HepG2 (cell line): ENCODE measurements at regions not wholly inside any gene's neighbourhood (a gene's known extent, or its start where the extent isn't known, plus 50 kb on each side); places are given as distances from the start of the nearest gene placed in this dataset.

ENCODE experiments used
- ATAC-seq: fragments of 200-7000 bp; cut with Tn5 transposase; 3 replicates; pipeline ENCODE4 v1.9.1; 2020; ENCODE audit warnings: mild to moderate bottlenecking, moderate library complexity
- BruUV-seq: library from RNA; stranded (reverse); fragments of 400-500 nt; replicated peaks from 2 replicates; lab custom pipeline; 2021; lab: Mats Ljungman, UMichigan
- CTCF ChIA-PET: fragments of 300-600 bp; formaldehyde crosslinking; extraction: SDS; loops from one replicate; lab custom pipeline; 2021; ENCODE audit warnings: low total read pairs, inconsistent platforms, low intra/inter-chr PET ratio; lab: Yijun Ruan, JAX
- POLR2A ChIA-PET: fragments of 350-600 bp; sonication (Branson Sonifier 250); formaldehyde crosslinking; loops from one replicate; lab custom pipeline; 2020; ENCODE audit warnings: antibody characterized with exemption, inconsistent platforms; lab: Yijun Ruan, JAX
- DNase-seq: peaks from one replicate; pipeline ENCODE4 v3.0.0-alpha.2; 2015; ENCODE audit warnings: low spot score
- FAIRE-seq: peaks from 3 replicates; lab custom pipeline; 2011; peaks lifted over from hg19 to GRCh38; lab: Jason Lieb, UNC
- H2AFZ ChIP-seq: one replicate; pipeline ENCODE4 v1.6.1; 2011; ENCODE audit warnings: low read length, inconsistent platforms
- H3K27ac ChIP-seq: fragments of 300-600 bp; 3 replicates; pipeline ENCODE4 v1.8.0; 2011; ENCODE audit warnings: mixed run types, mild to moderate bottlenecking, mixed read lengths, low read length, inconsistent platforms; ENCODE audit not compliant: insufficient read depth; ENCODE audit errors: extremely low read length
- H3K27me3 ChIP-seq, 2 experiments: fragments of 200-600 bp in 1 of 2; 2 replicates in 1 of 2; 3 replicates in 1 of 2; pipeline versions ENCODE4 v1.6.0 to v1.8.0; 2011; ENCODE audit warnings: low read length in 2 of 2, mild to moderate bottlenecking in 2 of 2, moderate library complexity in 2 of 2, inconsistent platforms in 1 of 2; ENCODE audit not compliant: insufficient read depth in 2 of 2, control insufficient read depth in 1 of 2
- H3K36me3 ChIP-seq, 2 experiments: fragments of 200-600 bp in 1 of 2; replicated peaks in 1 of 2; 2 replicates in 1 of 2; 3 replicates in 1 of 2; pipeline versions ENCODE4 v1.5.1 to v1.8.0; 2011; ENCODE audit warnings: low read length in 2 of 2, inconsistent platforms in 1 of 2; ENCODE audit not compliant: insufficient read depth in 2 of 2, control insufficient read depth in 1 of 2
- H3K4me1 ChIP-seq: 2 replicates; pipeline ENCODE4 v1.5.1; 2012; ENCODE audit warnings: low read length, inconsistent platforms; ENCODE audit not compliant: insufficient read depth
- H3K4me2 ChIP-seq: 2 replicates; pipeline ENCODE4 v1.6.0; 2011; ENCODE audit warnings: low read depth, low read length, inconsistent platforms
- H3K4me3 ChIP-seq, 3 experiments: fragments of 200-600 bp in 1 of 3; sonication (generic), shearing (Covaris generic) in 1 of 3; replicated peaks in 1 of 3; 2 replicates each; pipeline ENCODE4 v1.5.1; 2011 to 2016; ENCODE audit warnings: low read length in 3 of 3, inconsistent platforms in 2 of 3, low read depth in 2 of 3, mild to moderate bottlenecking in 2 of 3, control low read depth in 1 of 3, mixed read lengths in 1 of 3; ENCODE audit not compliant: insufficient read depth in 1 of 3
- H3K79me2 ChIP-seq: one replicate; pipeline ENCODE4 v1.6.1; 2011; ENCODE audit warnings: low read length, inconsistent platforms; ENCODE audit not compliant: insufficient read depth
- H3K9ac ChIP-seq: 2 replicates; pipeline ENCODE4 v1.6.0; 2011; ENCODE audit warnings: mild to moderate bottlenecking, low read depth, low read length, inconsistent platforms; ENCODE audit not compliant: insufficient read depth
- H3K9me3 ChIP-seq: 2 replicates; pipeline ENCODE4 v1.5.1; 2012; ENCODE audit warnings: mild to moderate bottlenecking, low read length
- H4K20me1 ChIP-seq: 2 replicates; pipeline ENCODE4 v1.6.0; 2011; ENCODE audit warnings: inconsistent platforms, mild to moderate bottlenecking, low read length, moderate library complexity; ENCODE audit not compliant: insufficient read depth
- CBX1 ChIP-seq: IDR thresholded peaks from one replicate; pipeline ENCODE4 v1.6.1; 2016; ENCODE audit warnings: antibody characterized with exemption, low read depth
- ELF4 ChIP-seq: sonication (generic); formaldehyde crosslinking; IDR thresholded peaks from 2 replicates; pipeline ENCODE4 v1.5.0; 2020; ENCODE audit warnings: missing genetic modification reagents, mild to moderate bottlenecking, moderate library complexity, borderline replicate concordance
- GTF3A ChIP-seq: sonication (generic); formaldehyde crosslinking; conservative IDR thresholded peaks from 2 replicates; pipeline ENCODE4 v1.4.0; 2020; ENCODE audit warnings: mild to moderate bottlenecking, missing genetic modification reagents
- HBP1 ChIP-seq: IDR thresholded peaks from 2 replicates; pipeline ENCODE4 v1.6.1; 2016; ENCODE audit warnings: low read depth, control low read depth
- NR0B2 ChIP-seq: sonication (generic); formaldehyde crosslinking; IDR thresholded peaks from 2 replicates; pipeline ENCODE4 v1.4.0; 2020; ENCODE audit warnings: mild to moderate bottlenecking, missing genetic modification reagents
- PAXIP1 ChIP-seq: sonication (generic); formaldehyde crosslinking; conservative IDR thresholded peaks from 2 replicates; pipeline ENCODE4 v1.4.0; 2020; ENCODE audit warnings: mild to moderate bottlenecking, missing genetic modification reagents, moderate library complexity
- TERF1 ChIP-seq: sonication (generic); formaldehyde crosslinking; IDR thresholded peaks from 2 replicates; pipeline ENCODE4 v1.8.0; 2022; ENCODE audit warnings: mild to moderate bottlenecking, missing genetic modification reagents, moderate library complexity
- ZNF430 ChIP-seq: sonication (generic); formaldehyde crosslinking; IDR thresholded peaks from 2 replicates; pipeline ENCODE4 v1.9.0; 2021; ENCODE audit warnings: mild to moderate bottlenecking, missing genetic modification reagents
- ZNF580 ChIP-seq: IDR thresholded peaks from 2 replicates; pipeline ENCODE4 v1.6.1; 2016; ENCODE audit warnings: low read depth, borderline replicate concordance
- ZNF687 ChIP-seq: sonication (generic); formaldehyde crosslinking; IDR thresholded peaks from 2 replicates; pipeline ENCODE4 v1.5.1; 2020; ENCODE audit warnings: mild to moderate bottlenecking, missing genetic modification reagents, moderate library complexity
- WGBS: methylation state at CpG from one replicate; pipeline ENCODE4 v1.1.6; 2017; ENCODE audit warnings: low lambda C conversion rate; 5-methylcytosine and 5-hydroxymethylcytosine counted together
- in situ Hi-C: cut with HindIII; loops from 2 replicates; pipeline ENCODE4 v1.10.0; 2017; ENCODE audit warnings: low pct_unique_long_range_greater_than_20kb; ENCODE audit not compliant: extremely low pct_ligation_motif_present
- intact Hi-C: fragments of 100-400 bp; cut with micrococcal nuclease; formaldehyde crosslinking; loops from one replicate; pipeline ENCODE4 v1.10.0; 2022; ENCODE audit not compliant: unreplicated experiment

GRCh38 chr9:106532306-106533015 is 330.5 kb upstream of the ZNF462 start:
- H3K4me3 ChIP-seq: no peak overlapping the region
- H3K27me3 ChIP-seq: no peaks in the 10 kb centered on the region
- no peak for DNase-seq
- no peak overlapping the region for H3K4me2 ChIP-seq
- intact Hi-C loops: no loop called here
- H3K79me2 ChIP-seq: no peaks in the 10 kb centered on the region
- H4K20me1 ChIP-seq: no peaks in the 10 kb centered on the region
- H3K4me1 ChIP-seq: no peaks in the 10 kb centered on the region
- no peak overlapping the region for H3K9ac ChIP-seq
- 47% methylated on average over 5 of the region's 5 CpGs for WGBS
- H3K27ac ChIP-seq: no peak overlapping the region
- in situ Hi-C loops: no loop called here
- BruUV-seq: no TSS peak
- FAIRE-seq: no peak
- no peak overlapping the region for H2AFZ ChIP-seq
- ATAC-seq: no peak
- no peaks in the 10 kb centered on the region for H3K36me3 ChIP-seq
- no peaks in the 10 kb centered on the region for H3K9me3 ChIP-seq
- ChIA-PET POLR2A (no interaction called here), CTCF (no interaction called here)
- TF ChIP-seq ZNF687 (no peak), NR0B2 (CRISPR knock-in tag) (no peak), ELF4 (CRISPR knock-in tag) (no peak), HBP1 (CRISPR knock-in tag) (no peak), ZNF430 (CRISPR knock-in tag) (no peak), TERF1 (CRISPR knock-in tag) (no peak), ZNF580 (no peak), GTF3A (CRISPR knock-in tag) (no peak), PAXIP1 (no peak), CBX1 (no peak)
